ENCODE measurements at regions not wholly inside any gene's neighbourhood (a gene's known extent, or its start where the extent isn't known, plus 50 kb on each side); places are given as distances from the start of the nearest gene placed in this dataset.

DNA sequence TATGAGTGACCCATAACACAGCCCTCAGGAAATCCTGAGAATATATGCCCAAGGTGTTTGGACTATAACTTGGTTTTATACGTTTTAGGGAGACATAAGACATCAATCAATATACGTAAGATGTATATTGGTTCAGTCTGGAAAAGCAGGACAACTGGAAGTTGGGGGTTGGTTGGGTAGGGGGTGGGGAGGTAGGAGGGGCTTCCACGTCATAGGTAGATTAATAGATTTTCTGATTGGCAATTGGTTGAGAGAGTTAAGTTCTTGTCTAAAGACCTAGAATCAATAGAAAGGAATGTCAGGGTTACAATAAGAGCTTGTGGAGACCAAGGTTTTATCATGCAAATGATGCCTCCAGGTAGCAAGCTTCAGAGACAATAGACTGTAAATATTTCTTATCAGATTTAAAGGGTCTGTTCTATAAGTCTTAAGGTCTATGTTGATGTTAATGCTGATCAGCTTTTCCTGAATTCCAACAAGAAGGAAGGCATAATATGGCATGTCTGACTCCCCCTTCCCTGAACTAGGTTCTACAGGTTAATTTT, 2267.7 kb upstream of the ACO1 start:
- Histone ChIP-seq H3K36me3 (replicated peaks; ENCODE audit: low read depth, low read length) (no peaks in the 10 kb centered on the region), H3K9me3 (ENCODE audit: insufficient read depth, low read length) (no peaks in the 10 kb centered on the region), H3K4me1 (ENCODE audit: low read length) (no peaks in the 10 kb centered on the region), H4K20me1 (ENCODE audit: insufficient read depth, low read length) (no peaks in the 10 kb centered on the region), H3K27ac (ENCODE audit: low read length) (no peak overlapping the region), H3K4me3 (ENCODE audit: low read length) (no peak overlapping the region), H2AFZ (ENCODE audit: low read depth, low read length) (no peak overlapping the region), H3K4me2 (ENCODE audit: low read length) (no peak overlapping the region), H3K79me2 (ENCODE audit: low read length) (no peaks in the 10 kb centered on the region), H3K27me3 (ENCODE audit: low read depth, low read length) (no peaks in the 10 kb centered on the region), H3K9ac (ENCODE audit: low read length) (no peak overlapping the region)
- no peak for TF ChIP-seq EZH2phosphoT487 (IDR thresholded peaks at IDR 0.05; ENCODE audit: low read depth)
- no peak for TF ChIP-seq CTCF (IDR thresholded peaks at IDR 0.05; ENCODE audit: low read depth, low read length)

DNA sequence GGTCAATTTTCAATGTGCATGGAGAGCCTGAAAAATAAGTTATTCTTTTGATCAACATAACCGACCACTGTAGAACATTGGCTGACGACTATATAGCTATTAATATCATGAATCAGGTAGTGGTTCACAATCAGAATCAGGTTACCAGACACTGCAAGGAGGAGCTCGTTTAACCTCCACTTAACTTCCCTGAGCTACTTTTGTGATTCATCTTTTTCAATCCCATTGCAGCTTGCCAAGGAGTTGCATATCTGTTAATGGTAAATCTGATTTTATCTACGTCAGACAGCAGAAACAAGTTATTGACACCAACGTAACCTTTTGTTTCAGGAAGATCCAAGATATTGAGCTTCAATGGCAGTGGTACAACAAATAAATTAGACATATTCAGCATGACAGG, 2263.8 kb upstream of the ACO1 start:
- 0 out of 2 replicates have a peak overlapping the region, but pooled peaks have one; percentile 11 for H2AFZ ChIP-seq (ENCODE audit: low read depth, low read length)
- no peaks in the 10 kb centered on the region for H3K9me3 ChIP-seq (ENCODE audit: insufficient read depth, low read length)
- H3K9ac ChIP-seq (ENCODE audit: low read length) = no peak overlapping the region
- no peaks in the 10 kb centered on the region for H3K27me3 ChIP-seq (ENCODE audit: low read depth, low read length)
- no peak overlapping the region for H3K27ac ChIP-seq (ENCODE audit: low read length)
- TF ChIP-seq EZH2phosphoT487 (IDR thresholded peaks at IDR 0.05; ENCODE audit: low read depth) (no peak), CTCF (IDR thresholded peaks at IDR 0.05; ENCODE audit: low read depth, low read length) (no peak)
- no peaks in the 10 kb centered on the region for H3K36me3 ChIP-seq (replicated peaks; ENCODE audit: low read depth, low read length)
- H3K4me3 ChIP-seq (ENCODE audit: low read length) = no peak overlapping the region
- no peaks in the 10 kb centered on the region for H4K20me1 ChIP-seq (ENCODE audit: insufficient read depth, low read length)
- H3K4me2 ChIP-seq (ENCODE audit: low read length) = no peak overlapping the region
- H3K4me1 ChIP-seq (ENCODE audit: low read length) = no peaks in the 10 kb centered on the region
- no peaks in the 10 kb centered on the region for H3K79me2 ChIP-seq (ENCODE audit: low read length)

- Histone ChIP-seq H3K79me2 (ENCODE audit: low read length) (no peaks in the 10 kb centered on the region), H4K20me1 (ENCODE audit: insufficient read depth, low read length) (no peaks in the 10 kb centered on the region), H3K9me3 (ENCODE audit: insufficient read depth, low read length) (no peaks in the 10 kb centered on the region), H3K9ac (ENCODE audit: low read length) (no peak overlapping the region), H3K4me2 (ENCODE audit: low read length) (no peak overlapping the region), H3K4me1 (ENCODE audit: low read length) (no peaks in the 10 kb centered on the region), H3K27ac (ENCODE audit: low read length) (no peak overlapping the region), H2AFZ (ENCODE audit: low read depth, low read length) (no peak overlapping the region), H3K36me3 (replicated peaks; ENCODE audit: low read depth, low read length) (no peaks in the 10 kb centered on the region), H3K27me3 (ENCODE audit: low read depth, low read length) (no peaks in the 10 kb centered on the region), H3K4me3 (ENCODE audit: low read length) (no peak overlapping the region)
- TF ChIP-seq CTCF (IDR thresholded peaks at IDR 0.05; ENCODE audit: low read depth, low read length) (no peak), EZH2phosphoT487 (IDR thresholded peaks at IDR 0.05; ENCODE audit: low read depth) (no peak)
Measured at GRCh38 chr9:30121611-30122010, 2262.8 kb upstream of the ACO1 start.

GRCh38 chr9:30125881-30126280, 2258.6 kb upstream of the ACO1 start:
- Histone ChIP-seq H3K4me1 (ENCODE audit: low read length) (no peaks in the 10 kb centered on the region), H3K9me3 (ENCODE audit: insufficient read depth, low read length) (no peaks in the 10 kb centered on the region), H2AFZ (ENCODE audit: low read depth, low read length) (no peak overlapping the region), H3K27ac (ENCODE audit: low read length) (no peak overlapping the region), H3K4me2 (ENCODE audit: low read length) (no peak overlapping the region), H3K4me3 (ENCODE audit: low read length) (no peak overlapping the region), H3K36me3 (replicated peaks; ENCODE audit: low read depth, low read length) (no peaks in the 10 kb centered on the region), H4K20me1 (ENCODE audit: insufficient read depth, low read length) (no peaks in the 10 kb centered on the region), H3K27me3 (ENCODE audit: low read depth, low read length) (no peaks in the 10 kb centered on the region), H3K9ac (ENCODE audit: low read length) (no peak overlapping the region), H3K79me2 (ENCODE audit: low read length) (no peaks in the 10 kb centered on the region)
- no peak for TF ChIP-seq CTCF (IDR thresholded peaks at IDR 0.05; ENCODE audit: low read depth, low read length)
